ENCODE measurements at regions not wholly inside any gene's neighbourhood (a gene's known extent, or its start where the extent isn't known, plus 50 kb on each side); places are given as distances from the start of the nearest gene placed in this dataset.

DNA sequence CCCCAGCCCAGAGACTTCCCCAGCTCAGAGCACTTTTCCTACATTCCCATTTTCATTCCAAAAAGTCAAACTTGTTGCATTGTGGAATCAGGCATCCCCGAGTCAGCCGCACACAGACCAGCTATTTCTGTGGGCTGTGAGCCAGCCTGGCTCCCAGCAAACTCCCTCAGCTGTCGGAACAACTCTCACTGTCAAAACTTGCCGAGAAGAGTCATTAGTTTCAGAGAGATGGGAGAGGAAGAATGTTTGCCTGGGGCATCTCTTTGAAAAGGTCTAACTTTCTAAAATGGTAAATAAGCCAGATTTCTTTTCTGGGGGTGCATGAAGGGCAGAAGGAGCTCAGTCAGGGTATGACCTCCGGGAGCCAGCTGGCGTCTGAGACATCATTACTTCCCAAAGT is 280.0 kb downstream of the TMEM114 start:
- no peak for TF ChIP-seq ZBTB1 (tag by site-specific recombination; IDR thresholded peaks at IDR 0.05)
- TF ChIP-seq, protein P1, sequence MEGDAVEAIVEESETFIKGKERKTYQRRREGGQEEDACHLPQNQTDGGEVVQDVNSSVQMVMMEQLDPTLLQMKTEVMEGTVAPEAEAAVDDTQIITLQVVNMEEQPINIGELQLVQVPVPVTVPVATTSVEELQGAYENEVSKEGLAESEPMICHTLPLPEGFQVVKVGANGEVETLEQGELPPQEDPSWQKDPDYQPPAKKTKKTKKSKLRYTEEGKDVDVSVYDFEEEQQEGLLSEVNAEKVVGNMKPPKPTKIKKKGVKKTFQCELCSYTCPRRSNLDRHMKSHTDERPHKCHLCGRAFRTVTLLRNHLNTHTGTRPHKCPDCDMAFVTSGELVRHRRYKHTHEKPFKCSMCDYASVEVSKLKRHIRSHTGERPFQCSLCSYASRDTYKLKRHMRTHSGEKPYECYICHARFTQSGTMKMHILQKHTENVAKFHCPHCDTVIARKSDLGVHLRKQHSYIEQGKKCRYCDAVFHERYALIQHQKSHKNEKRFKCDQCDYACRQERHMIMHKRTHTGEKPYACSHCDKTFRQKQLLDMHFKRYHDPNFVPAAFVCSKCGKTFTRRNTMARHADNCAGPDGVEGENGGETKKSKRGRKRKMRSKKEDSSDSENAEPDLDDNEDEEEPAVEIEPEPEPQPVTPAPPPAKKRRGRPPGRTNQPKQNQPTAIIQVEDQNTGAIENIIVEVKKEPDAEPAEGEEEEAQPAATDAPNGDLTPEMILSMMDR (tag by site-specific recombination; IDR thresholded peaks at IDR 0.05) = no peak
